RCC 7860 (cell line): ENCODE measurements at regions not wholly inside any gene's neighbourhood (a gene's known extent, or its start where the extent isn't known, plus 50 kb on each side); places are given as distances from the start of the nearest gene placed in this dataset.
"Not testable (repeated sequence)": the region's sequence is repeated elsewhere in the genome, so short reads cannot be mapped to it uniquely, and the experiment has no call there.

Source experiments
- DNase-seq: peaks from one replicate; pipeline ENCODE4 v3.0.0-alpha.2; 2015; ENCODE audit warnings: low spot score
- FAIRE-seq: peaks from 2 replicates; lab custom pipeline; 2012; peaks lifted over from hg19 to GRCh38; lab: Jason Lieb, UNC

- DNase-seq = no peak
- no peak for FAIRE-seq
Measured at GRCh38 chr2:222760301-222760897, 88.9 kb downstream of the MOGAT1 start.

GRCh38 chr2:222761888-222762287, 90.4 kb downstream of the MOGAT1 start:
- no peak for DNase-seq
- FAIRE-seq = no peak

- no peak for DNase-seq
- FAIRE-seq = no peak
Measured at GRCh38 chr2:222762342-222762741, 90.9 kb downstream of the MOGAT1 start.

GRCh38 chr2:222765883-222766282, 94.4 kb downstream of the MOGAT1 start:
- not testable (repeated sequence) for DNase-seq, FAIRE-seq

GRCh38 chr2:222768019-222768418, 92.8 kb upstream of the ACSL3 start:
- DNase-seq, FAIRE-seq: not testable (repeated sequence)

DNA sequence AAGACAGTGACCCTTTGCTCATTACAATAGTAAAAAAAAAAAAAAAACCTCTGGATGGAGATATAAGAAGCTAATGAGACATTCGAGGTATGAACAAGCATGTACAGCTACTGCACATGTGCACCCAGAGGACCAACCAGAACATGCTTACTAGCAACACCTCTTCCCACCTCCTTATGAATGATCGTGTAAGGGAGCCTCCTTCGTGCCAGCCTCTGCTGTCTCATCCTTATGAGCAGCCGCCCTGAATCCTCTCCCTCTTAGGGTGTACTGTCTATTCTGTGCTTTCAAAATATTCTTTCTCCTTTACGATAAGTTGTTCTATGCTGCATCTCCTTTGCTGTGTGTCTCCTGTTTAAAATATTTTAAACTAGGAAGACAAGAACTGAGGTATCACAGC, 91.4 kb upstream of the ACSL3 start:
- FAIRE-seq = no peak
- DNase-seq = no peak

- DNase-seq (no peak), FAIRE-seq (no peak)
Measured at GRCh38 chr2:222769941-222770340, 90.9 kb upstream of the ACSL3 start.

DNA sequence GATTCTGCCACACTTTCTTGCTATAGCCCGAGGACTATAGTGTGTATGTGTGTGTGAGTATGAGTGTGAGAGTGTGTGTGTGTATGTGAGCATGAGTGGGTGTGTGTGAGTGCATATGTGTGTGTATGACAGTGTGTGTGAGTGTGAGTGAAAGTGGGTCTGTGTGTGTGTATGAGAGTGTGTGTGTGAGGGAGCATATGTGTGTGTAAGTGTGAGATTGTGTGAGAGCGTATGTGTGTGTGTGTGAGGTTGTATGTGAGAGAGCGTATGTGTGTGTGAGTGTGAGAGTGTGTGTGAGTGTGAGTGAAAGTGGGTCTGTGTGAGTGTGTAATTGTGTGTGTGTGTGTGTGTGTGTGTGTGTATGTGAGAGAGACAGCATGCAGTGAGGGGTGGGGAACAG, 89.0 kb upstream of the ACSL3 start:
- no peak for FAIRE-seq
- no peak for DNase-seq

DNA sequence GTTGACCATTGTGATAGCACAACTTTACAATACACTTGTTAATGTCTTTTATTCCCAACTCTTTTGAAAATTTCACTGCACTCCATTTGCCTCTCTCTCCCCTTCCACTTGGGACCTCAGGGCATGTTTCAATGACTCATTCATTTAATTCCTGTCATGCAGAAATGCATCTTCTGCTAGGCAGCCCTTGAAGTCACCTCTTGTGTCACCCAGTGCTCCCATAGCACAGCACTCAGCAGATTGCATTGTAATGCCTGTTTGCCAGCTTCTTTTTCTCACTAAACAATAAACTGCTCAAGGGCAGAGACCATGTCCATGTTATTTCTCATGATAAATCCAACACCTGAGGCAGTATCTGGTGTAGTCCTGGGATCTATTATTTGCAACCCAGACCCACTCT, 85.9 kb upstream of the ACSL3 start:
- no peak for DNase-seq
- FAIRE-seq = no peak

DNA sequence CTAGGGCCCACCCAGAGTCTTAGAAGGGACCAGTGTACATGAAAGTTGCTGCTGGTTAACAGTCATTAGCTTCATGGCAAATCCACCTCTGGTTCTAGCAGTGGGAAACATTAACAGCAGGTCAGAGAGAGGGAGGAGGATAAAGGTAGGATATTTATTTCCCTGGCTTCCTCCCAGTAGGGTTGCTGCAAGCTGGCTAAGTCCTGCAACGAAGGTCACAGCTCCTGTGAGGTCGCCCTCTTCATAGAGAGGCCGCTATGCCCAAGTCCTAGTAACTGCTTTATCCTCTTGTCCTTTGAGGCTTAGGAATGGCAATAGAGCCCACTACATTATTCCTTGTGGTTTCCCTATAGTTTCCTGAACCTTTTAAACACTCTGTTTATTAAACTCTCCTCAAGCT, 84.0 kb upstream of the ACSL3 start:
- DNase-seq (no peak), FAIRE-seq (no peak)

- FAIRE-seq (no peak), DNase-seq (no peak)
Measured at GRCh38 chr2:222778400-222778799, 82.4 kb upstream of the ACSL3 start.

DNA sequence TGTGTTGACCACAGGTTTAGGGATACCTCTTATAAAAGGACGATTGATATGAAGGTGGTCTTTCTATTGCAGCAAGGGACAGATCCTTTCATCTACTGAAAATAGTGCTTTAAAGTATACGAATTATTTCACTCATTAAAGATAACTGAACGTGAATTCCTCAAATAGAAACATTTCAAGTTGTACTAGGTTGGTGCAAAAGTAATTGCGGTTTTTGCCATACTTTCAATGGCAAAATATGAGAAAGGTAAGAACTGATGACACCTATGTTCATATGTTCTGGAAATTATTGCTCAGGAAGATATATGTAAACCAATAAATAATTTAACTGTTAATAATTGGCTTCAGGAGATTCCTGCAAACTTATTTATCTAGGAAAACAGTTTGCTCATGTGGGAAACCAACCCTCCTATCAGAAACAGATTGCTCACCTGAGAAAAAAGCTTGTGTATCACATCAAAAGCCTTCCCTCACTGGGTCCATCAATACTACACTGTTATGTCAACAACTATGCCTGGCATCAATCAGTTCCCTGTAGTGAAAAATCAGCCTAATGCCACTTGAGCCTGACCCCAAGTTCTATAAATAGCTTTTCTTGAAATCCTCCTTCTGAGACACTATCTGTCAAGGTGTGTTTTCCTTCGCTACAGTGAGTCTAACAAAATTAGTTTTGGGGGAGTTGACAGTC, 81.5 kb upstream of the ACSL3 start:
- DNase-seq (no peak), FAIRE-seq (no peak)

- DNase-seq = no peak
- no peak for FAIRE-seq
Measured at GRCh38 chr2:222780051-222780450, 80.8 kb upstream of the ACSL3 start.

DNA sequence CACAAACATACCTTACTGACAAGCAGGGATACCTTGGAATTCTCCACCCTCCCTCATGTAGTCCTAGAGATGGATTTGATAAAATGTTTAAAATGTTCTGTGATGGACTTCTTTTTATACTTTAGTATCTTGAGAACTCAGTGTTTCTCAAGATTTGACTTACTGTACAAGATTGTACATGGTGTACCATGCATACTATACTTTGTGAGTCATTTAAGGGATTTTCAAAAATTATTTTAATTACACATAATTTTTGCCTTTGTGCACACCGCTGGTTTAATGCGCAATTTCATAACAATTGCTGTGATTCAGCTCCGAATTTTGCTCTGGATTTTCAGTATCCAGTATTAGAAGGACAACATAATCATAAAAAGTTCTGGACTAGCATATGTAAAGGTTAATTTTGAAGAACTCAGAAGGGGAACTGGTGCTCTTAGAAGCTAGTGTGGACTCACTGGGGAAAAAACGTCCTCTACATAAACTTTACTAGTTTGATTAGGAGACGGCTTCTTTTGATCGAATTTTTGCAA, 78.6 kb upstream of the ACSL3 start:
- DNase-seq (no peak), FAIRE-seq (no peak)

DNA sequence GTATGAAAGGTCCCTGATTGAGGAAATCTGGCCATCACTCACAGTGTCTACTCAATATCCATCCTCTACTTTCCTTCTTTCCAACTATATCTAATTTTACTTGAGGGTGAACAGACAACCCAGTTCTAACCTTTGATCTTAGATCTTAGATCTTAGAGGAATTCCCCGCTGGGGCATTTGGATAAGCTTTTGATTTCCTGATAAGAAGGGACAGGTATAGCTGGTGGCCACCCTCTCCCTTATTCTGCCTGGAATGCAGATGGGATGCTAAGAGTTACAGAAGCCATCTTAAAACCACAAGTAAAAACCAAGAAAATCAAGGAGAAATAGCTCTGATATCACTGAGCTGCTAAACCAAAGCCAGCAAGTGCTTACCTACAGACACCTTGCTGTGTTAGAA, 77.2 kb upstream of the ACSL3 start:
- DNase-seq = no peak
- no peak for FAIRE-seq

DNA sequence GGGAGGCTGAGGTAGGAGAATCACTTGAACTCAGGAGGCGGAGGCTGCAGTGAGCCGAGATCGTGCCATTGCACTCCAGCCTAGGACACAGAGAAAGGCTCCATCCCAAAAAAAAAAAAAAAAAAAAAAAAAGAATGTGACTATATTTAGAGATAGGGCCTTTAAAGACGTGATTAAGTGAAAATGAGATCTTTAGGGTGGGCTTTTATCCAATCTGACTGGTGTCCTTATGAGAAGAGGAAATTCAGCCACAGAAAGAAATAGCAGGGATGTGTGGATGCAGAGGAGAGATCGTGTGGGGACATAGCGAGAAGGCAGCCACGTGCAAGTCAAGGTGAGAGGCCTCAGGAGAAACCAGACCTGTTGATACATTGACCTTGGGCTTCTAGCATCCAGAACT, 69.9 kb upstream of the ACSL3 start:
- no peak for FAIRE-seq
- DNase-seq = no peak

DNA sequence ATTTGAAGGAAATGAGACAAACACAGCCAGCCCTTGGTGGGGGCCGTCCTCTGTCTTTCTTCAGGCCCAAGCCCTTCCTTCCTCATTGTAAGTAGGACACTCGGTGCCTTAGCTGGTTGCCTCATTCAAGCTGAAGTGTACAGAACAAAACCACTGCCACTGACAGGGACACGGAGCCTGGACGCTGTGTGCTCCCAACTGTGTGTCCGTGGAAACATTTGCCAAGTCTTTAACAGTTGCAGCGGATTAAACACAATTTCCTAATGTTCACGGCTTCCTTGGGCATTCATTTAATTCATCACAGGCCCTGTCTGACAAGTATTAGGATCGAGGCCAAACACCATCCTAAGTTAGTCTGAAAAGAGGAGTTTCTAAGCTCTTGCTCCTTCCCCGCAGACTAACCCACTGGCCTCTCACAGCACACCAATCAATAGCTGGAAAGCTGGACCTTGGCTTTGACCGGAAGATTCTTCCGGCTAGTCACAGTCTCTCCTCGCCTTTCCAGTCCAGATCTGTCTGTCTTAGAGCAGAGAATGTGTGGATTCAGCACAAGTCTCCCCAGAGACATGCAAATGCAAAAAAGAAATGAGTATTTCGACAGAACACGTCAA, 68.7 kb upstream of the ACSL3 start:
- DNase-seq (no peak), FAIRE-seq (no peak)

DNA sequence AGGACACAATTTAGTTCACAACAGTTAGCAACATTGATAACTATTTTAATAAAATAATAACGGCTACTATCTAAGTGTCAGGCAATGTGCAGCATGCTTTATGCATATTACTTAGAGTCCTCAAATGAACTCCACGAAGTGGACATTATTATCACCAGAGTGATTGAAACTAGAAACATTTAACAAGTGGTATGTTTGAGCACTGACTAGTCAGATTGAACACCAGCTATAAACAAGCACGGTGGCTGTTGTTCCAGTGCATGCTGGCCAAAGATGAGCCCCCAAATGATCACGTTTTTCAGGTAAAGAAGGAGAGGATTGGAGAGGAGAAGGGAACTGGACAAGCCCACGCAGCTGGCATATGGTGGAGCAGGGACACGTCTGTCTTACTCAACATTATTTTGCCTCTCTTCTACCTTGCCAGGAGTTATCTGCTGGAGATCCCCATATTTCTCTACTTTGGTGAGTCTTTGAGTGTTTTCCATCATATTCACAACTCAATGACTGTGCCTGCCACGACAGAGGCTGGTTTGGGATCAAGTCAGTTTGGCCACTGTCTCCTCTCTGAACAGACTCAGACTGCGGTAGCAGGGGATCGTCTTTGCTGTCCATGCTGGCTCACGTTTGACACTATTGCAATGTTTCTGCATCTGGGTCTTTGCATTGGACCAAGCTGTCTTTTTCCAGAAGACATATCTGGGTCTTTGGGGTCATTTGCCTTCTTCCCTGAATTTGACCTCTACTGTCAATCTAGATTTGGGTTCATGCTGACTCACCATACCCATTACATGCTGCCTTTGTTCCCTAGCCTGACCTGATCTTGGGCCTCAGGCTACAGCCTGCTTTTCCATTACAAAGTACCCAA, 66.0 kb upstream of the ACSL3 start:
- no peak for FAIRE-seq
- DNase-seq = no peak

DNA sequence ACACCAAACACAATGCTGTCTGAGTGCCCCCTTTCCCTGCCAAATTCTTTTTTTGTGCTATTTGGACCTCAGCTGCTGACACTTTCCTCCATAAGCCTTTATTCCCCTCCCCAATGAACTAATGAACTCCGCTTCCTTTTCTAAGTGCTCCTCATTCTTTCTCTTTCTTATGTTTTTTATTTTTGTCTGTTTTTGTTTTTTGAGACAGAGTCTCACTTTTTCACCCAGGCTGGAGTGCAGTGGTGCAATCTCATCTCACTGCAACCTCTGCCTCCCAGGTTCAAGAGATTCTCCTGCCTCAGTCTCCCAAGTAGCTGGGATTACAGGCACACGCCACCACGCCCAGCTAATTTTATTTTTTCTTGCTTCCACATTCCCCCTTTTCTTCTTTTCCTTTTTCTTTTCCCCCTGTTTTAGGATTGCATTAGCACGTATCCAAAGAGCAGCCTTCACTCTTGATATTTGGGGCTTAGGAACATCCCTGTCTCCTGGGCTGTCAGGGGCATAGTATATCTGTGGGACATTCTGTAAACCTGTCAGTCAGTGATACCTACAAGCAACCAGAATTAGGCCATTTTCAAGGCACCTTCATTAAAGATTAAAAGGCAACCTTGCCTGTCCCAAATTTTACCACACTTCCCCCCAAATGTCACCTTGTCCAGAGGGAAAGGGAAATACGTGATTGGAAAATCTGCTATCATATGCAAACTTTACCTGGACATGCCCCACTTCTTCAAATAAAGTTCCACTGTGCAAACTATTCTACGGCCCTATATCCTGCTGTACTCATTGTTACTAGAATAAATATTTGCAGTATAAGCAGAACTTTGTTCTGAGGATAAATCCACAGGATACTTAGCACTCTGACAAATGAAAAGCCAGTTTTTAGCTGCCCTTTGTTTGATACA, 65.1 kb upstream of the ACSL3 start:
- DNase-seq (no peak), FAIRE-seq (no peak)

DNA sequence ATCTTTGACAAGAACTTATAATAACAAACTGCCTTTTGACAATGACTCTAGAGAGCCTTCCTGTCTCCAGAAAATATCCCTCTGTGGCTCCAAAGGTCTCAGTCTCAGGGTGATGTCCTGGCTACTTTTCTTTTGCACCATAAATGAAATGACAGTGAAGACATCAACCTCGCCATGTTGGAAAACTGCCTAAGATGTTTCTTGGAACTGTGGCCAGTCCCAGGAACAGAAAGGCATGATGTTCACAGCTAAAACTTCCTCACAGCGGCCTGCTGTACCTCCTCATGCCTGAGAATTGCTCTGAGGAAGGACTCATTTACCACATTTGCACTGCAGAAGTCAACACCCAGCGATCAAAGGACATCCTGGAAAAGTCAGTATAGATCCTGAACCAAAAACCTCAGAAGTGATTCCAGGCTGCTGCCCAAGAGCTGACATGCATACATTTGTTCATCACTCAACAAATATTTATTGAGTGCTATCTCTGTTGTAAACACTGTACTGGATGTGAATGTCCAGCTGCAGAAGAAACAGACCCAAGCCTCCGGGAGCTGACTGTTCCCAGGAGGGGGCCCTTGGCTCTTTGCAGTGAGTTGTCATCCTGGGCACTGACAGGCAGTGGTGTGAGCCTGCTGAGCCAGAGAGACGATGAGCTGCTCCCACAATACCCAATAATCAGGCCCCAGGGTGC, 64.3 kb upstream of the ACSL3 start:
- no peak for DNase-seq

More for the DNA sequence above, 64.3 kb upstream of the ACSL3 start:
- FAIRE-seq = no peak
